ENCODE measurements at regions not wholly inside any gene's neighbourhood (a gene's known extent, or its start where the extent isn't known, plus 50 kb on each side); places are given as distances from the start of the nearest gene placed in this dataset.

- DNase-seq (ENCODE audit: low read depth in 3 of 3) = no peak
Observed at GRCh38 chr20:24718277-24718676, 230.8 kb upstream of the CST7 start.

DNA sequence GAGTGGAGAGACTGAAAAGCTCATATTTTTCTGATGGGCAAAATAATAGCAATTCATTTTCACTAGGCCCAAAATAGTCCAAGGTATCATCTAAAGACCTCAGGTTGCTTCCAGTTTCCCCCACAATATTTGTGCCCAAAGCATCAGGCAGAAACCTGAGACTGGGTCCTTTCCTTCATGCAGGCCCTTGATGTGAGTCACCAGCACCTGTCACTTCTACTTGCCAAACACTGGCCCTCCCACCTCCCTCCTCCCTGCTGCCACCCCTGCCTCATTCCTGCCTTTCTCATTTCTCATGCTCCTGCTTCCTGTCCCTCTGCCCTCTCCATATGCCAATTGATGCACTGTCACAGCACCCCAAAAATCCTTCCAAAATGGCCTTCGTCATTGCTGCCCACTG, 230.4 kb upstream of the CST7 start:
- no peak for DNase-seq (ENCODE audit: low read depth in 3 of 3)

- no peak for DNase-seq (ENCODE audit: low read depth in 3 of 3)
Observed at GRCh38 chr20:24720957-24721356, 228.1 kb upstream of the CST7 start.

DNA sequence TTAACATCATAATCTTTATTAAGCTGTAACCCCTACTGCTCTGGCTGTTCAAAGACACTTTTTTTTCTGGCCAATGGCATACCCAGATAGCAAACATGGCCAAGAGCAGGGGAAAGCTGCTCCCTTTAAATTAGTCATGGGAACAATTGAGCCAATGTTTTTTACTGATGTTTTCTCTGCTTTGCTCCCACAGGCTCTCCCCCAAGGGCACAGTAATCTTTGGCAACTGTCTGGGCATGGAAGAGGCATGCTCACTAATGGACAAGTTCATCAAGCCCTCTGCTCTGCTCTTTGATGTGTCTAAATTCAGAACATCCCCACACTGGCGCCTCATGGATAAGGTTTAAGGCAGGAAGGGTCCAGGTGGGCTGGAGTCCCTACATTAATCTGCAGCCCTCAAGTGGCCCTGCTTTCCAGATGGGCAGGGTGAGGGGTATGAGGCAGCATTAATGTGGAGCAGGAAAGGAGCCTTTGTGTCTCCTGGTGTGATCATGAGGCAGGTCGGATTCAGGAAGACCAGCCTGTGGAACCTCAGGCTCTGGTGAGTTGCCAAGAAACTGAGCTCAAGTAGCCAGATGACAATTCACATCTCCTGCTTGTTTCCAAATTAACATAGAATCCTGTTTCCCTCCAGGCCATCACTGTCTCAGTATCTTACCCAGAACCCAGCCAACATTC, 227.0 kb upstream of the CST7 start:
- no peak for DNase-seq (ENCODE audit: low read depth in 3 of 3)

DNA sequence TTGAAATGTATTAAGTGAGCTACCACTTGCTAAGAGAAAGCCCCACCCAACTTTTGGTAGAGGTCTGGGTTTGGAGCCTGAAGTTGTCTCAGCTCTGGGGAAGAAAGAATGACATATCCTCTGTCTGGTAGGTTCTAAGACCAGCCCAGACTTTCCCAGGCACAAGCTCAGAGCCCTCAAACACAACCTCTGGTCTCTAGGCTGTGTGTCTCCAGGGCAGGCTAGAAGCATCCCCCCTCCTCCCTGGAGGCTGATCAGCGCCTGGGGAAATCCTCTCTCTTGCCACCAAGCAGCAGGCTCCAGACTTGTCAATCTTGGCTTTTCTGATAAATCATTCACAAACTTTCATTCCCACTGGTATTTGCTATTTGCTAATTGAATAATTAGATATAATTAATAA, 226.5 kb upstream of the CST7 start:
- DNase-seq (ENCODE audit: low read depth in 3 of 3) = no peak

DNA sequence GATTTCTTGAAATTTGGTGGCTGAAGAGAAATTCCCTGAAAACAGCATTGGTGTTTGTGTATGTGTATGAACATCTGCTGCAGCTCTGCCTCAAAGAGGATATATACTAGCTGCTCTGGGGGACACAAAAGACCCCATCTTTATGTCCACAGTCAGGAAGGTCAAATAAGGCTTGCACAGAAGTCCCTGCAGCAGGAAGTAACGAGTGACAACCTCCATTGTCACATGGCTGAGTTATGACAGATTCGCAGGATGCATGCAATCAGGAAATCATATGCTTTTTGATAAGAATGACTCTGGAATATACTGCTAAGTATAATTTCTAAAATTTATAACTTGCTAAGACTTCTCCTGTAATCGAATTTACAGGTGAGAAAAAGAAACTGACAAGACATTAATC, 225.9 kb upstream of the CST7 start:
- no peak for DNase-seq (ENCODE audit: low read depth in 3 of 3)

DNA sequence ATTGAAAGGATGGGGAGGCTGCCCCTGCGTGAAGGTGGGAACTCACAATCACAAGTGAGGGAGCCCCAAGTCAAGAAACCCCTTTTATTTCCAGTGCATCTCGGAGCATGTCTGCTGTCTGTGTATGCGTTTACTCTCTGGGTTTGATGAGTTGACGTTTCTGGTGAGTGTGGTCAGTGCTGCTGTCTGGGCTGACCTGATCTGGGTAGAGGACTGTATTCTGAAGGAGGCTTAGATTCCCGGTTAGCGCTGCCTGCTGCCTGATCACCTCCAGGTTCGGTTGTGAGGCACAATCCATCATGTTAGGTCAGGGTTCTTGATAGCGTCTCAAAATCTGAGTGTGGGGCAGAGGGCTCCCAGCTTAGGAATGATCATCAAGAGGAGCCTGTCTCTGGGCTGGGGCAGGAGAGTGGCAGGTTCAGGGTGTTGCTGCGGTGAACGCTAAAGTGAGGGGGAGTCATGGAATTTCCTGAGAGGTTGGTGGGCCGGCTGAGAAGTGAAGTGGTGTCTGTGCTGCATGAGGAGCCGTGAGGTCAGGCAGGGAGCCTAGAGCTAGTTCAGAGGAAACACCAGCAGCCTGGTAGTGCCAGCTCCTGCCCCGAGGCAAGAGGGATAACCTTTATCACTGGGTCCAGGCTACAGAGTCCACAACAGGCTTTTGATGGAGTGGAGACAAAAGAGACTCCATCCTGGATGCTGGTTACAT, 225.3 kb upstream of the CST7 start:
- no peak for DNase-seq (ENCODE audit: low read depth in 3 of 3)

DNA sequence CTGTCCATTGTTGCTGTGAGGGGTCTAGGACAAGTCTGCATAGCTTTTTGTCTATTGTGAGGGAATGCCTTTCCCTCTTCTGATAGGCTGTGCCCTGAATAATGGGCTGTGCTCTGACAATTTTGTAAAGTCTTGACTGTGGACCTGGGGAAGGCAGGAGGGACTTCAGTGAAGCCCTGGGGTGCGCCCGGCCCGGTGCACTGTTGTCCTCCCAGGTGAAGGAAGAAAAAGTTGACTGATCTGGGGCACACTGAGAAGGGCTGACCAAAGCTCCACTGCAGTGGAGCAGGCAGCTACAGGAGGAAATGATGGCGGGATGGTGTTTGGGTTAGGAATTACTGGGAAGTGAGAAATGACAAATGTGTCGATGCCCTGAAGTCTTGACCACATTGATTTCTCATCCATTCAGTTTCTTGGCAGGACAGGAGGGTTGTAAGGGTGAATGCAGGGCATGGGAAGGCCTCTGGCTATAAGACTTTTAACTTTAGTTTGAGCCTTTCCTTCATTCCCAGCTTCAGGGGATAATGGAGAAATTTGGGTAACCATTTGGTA, 224.0 kb upstream of the CST7 start:
- no peak for DNase-seq (ENCODE audit: low read depth in 3 of 3)

GRCh38 chr20:24727795-24728194, 221.3 kb upstream of the CST7 start:
- DNase-seq (ENCODE audit: low read depth in 3 of 3) = no peak

DNA sequence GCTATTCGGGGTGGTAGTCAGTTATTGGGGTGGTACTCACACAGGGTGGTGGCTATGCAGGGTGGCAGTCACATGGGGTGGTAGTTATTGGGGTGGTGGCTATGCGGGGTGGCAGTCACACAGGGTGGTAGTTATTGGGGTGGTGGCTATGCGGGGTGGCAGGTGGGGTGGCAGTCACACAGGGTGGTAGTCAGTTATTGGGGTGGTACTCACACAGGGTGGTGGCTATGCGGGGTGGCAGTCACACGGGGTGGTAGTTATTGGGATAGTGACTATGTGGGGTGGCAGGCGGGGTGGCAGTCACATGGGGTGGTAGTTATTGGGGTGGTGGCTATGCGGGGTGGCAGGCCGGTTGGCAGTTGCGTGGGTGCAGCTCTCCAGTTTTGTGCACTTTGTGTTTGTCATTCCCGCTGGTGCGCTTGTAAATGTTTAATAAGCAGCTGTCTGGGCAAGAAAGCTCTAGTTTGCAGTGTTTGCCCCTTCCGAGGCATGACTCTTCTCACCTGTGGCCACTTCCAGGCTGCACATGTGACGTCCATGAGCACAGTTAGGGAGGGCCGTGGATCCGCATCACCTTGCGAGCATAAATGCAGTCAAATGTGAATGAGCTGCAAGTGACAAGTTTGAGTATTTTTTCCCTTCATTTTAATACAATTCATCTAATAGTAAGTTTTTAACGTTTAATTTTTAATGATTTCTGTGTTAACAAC, 219.0 kb upstream of the CST7 start:
- no peak for DNase-seq (ENCODE audit: low read depth in 3 of 3)

GRCh38 chr20:24730750-24731149, 218.3 kb upstream of the CST7 start:
- DNase-seq (ENCODE audit: low read depth in 3 of 3) = no peak

GRCh38 chr20:24731312-24731711, 217.8 kb upstream of the CST7 start:
- no peak for DNase-seq (ENCODE audit: low read depth in 3 of 3)

DNA sequence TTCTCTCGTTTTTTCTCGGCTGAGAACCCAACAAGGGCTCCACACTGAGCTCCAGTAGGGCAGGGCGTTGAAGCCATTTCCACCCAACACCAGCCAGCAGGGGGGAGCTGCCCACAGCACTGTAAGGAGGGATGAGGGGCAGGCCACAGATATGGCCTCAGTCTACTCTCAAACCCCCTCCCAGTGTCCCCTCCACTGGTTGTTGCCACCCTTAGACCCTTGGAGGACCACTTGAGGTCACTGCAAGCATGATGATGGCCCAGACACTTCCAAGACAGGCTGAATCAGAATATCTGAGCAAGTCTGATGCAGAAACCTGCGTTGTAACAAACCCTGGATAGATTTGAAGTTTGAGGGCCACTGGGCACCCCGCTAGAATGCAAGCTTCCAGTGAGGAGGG, 217.0 kb upstream of the CST7 start:
- DNase-seq (ENCODE audit: low read depth in 3 of 3) = no peak

- no peak for DNase-seq (ENCODE audit: low read depth in 3 of 3)
Observed at GRCh38 chr20:24732599-24732998, 216.5 kb upstream of the CST7 start.

- DNase-seq (ENCODE audit: low read depth in 3 of 3) = no peak
Observed at GRCh38 chr20:24733416-24733815, 215.7 kb upstream of the CST7 start.

GRCh38 chr20:24734139-24734538, 214.9 kb upstream of the CST7 start:
- DNase-seq (ENCODE audit: low read depth in 3 of 3) = no peak

DNA sequence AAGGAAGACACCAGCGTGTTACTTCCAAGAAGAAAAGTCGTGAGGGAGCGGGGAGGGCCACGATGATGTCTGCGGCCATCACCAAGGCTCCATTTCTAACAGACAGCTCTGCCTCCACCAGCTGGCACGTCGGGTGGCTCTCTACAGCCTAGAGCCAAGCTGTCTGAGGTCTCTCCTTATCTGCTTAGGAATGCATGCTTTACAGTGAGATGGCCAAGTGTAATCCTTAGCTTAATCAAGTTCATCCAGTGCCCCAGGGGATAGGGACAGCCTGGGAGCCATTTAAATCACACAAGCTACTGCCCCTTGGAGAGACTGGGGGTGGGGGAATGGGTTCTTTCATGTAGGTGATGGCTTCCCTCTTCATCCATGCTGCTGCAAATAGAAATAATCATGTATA, 213.8 kb upstream of the CST7 start:
- DNase-seq (ENCODE audit: low read depth in 3 of 3) = no peak

- no peak for DNase-seq (ENCODE audit: low read depth in 3 of 3)
Observed at GRCh38 chr20:24736131-24736843, 212.8 kb upstream of the CST7 start.

- no peak for DNase-seq (ENCODE audit: low read depth in 3 of 3)
Observed at GRCh38 chr20:24736844-24737211, 212.2 kb upstream of the CST7 start.

DNA sequence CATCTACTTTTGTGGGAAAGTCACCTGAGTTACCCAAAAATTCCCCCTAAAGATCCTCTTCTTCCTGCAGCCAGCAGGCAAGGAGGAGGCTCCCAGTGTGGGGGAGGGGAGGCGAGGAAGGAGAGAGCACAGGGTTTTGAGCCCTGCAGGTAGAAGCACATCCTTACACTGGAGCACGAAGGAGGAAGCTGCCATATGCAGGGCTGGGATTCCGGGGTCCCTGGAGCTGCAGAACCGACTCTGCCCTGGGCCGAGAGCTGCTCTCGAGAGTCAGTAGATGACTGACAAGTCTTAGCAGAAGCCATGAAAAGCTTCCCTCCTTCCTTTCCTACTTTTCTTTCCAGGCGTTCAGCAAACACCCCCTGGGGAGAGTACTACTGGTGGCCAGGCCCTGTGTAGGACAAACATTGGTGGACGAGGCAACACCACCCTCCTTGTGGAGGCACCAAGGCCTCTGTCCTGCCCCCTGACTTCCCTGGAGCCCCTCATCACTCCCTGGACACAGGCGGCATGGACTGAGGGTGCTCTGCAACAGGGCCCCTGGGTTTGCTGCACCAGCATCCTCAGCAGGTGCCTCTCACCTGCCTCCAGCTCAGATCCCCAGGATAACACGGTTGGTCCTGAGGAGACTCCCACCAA, 211.7 kb upstream of the CST7 start:
- DNase-seq (ENCODE audit: low read depth in 3 of 3) = no peak

- DNase-seq (ENCODE audit: low read depth in 3 of 3) = no peak
Observed at GRCh38 chr20:24738058-24738775, 210.9 kb upstream of the CST7 start.

Data from stimulated activated CD4-positive, alpha-beta T cell treated with anti-CD3 and anti-CD28 coated beads, TNF-alpha, amount 100 ng/mL, for 48 hours (primary cell).